HCT116 (cell line): ENCODE measurements at regions not wholly inside any gene's neighbourhood (a gene's known extent, or its start where the extent isn't known, plus 50 kb on each side); places are given as distances from the start of the nearest gene placed in this dataset.

Experiments
- ATAC-seq: fragments of 200-7000 bp; cut with Tn5 transposase; 2 replicates; pipeline ENCODE4 v1.9.1; 2020; ENCODE audit warnings: mild to moderate bottlenecking, moderate library complexity
- BruUV-seq: library from RNA; stranded (reverse); fragments of 400-500 nt; replicated peaks from 2 replicates; lab custom pipeline; 2021; lab: Mats Ljungman, UMichigan
- CTCF ChIA-PET: fragments of 300-600 bp; sonication (Branson Sonifier 250); formaldehyde crosslinking; loops from one replicate; lab custom pipeline; 2021; ENCODE audit warnings: antibody characterized with exemption; lab: Charles Lee
- POLR2A ChIA-PET: fragments of 300-600, 350-600 bp; sonication (Branson Sonifier 250); formaldehyde crosslinking; loops from one replicate; lab custom pipeline; 2021; ENCODE audit warnings: antibody characterized with exemption; lab: Charles Lee
- RAD21 ChIA-PET, 2 experiments: fragments of 300-600 bp; sonication (Branson Sonifier 250); formaldehyde crosslinking; loops; one replicate each; lab custom pipeline; 2023; ENCODE audit warnings: low total read pairs in 2 of 2; ENCODE audit not compliant: uncharacterized antibody in 2 of 2, unreplicated experiment in 2 of 2, low non-redundant PET in 1 of 2; lab: Charles Lee
- DNase-seq: peaks from one replicate; pipeline ENCODE4 v3.0.0-alpha.2; 2010; ENCODE audit warnings: low read depth, low spot score
- H2AFZ ChIP-seq: fragments of 200-600 bp; shearing (Covaris generic), sonication (generic); 2 replicates; pipeline ENCODE4 v1.6.1; 2017; ENCODE audit warnings: low read depth, mixed run types, mixed read lengths, antibody characterized with exemption, low read length; ENCODE audit not compliant: poor library complexity, severe bottlenecking
- H3K27ac ChIP-seq: 2 replicates; pipeline ENCODE4 v1.5.1; 2012; ENCODE audit warnings: low read depth, low read length
- H3K27me3 ChIP-seq: fragments of 200-600 bp; sonication (generic); 2 replicates; pipeline ENCODE4 v1.6.1; 2016; ENCODE audit warnings: mixed run types, low read length, mixed read lengths; ENCODE audit not compliant: insufficient read depth
- H3K36me3 ChIP-seq, 2 experiments: fragments of 200-500 bp in 1 of 2; fragments of 200-600 bp in 1 of 2; sonication (Bioruptor generic) in 1 of 2; sonication (generic) in 1 of 2; 2 replicates each; pipeline versions ENCODE4 v1.5.1 to v1.6.1; 2014 to 2016; ENCODE audit warnings: low read length in 2 of 2, inconsistent platforms in 1 of 2, mixed read lengths in 1 of 2, mixed run types in 1 of 2; ENCODE audit not compliant: insufficient read depth in 2 of 2, control insufficient read depth in 1 of 2
- H3K4me1 ChIP-seq, 2 experiments: fragments of 200-600 bp in 1 of 2; sonication (generic) in 1 of 2; 2 replicates each; pipeline versions ENCODE4 v1.5.1 to v1.6.1; 2012 to 2017; ENCODE audit warnings: low read length in 2 of 2, inconsistent platforms in 1 of 2, mild to moderate bottlenecking in 1 of 2, mixed read lengths in 1 of 2, mixed run types in 1 of 2, moderate library complexity in 1 of 2; ENCODE audit not compliant: insufficient read depth in 2 of 2, control insufficient read depth in 1 of 2
- H3K4me2 ChIP-seq: fragments of 200-600 bp; sonication (generic); 2 replicates; pipeline ENCODE4 v1.6.1; 2017; ENCODE audit warnings: mixed run types, low read length, mixed read lengths
- H3K4me3 ChIP-seq, 2 experiments: fragments of 200-600 bp in 1 of 2; sonication (generic) in 1 of 2; replicated peaks in 1 of 2; 2 replicates each; pipeline ENCODE4 v1.5.1; 2011 to 2016; ENCODE audit warnings: low read length in 2 of 2, control low read depth in 1 of 2, low read depth in 1 of 2, mild to moderate bottlenecking in 1 of 2, mixed read lengths in 1 of 2, mixed run types in 1 of 2
- H3K79me2 ChIP-seq: fragments of 200-600 bp; sonication (generic); 2 replicates; pipeline ENCODE4 v1.6.1; 2017; ENCODE audit warnings: mild to moderate bottlenecking, mixed run types, low read length, moderate library complexity, mixed read lengths; ENCODE audit not compliant: insufficient read depth
- H3K9ac ChIP-seq: fragments of 200-600 bp; sonication (generic); 2 replicates; pipeline ENCODE4 v1.6.1; 2016; ENCODE audit warnings: low read length, mixed read lengths
- H3K9me2 ChIP-seq: fragments of 200-600 bp; sonication (generic), shearing (Covaris generic); 2 replicates; pipeline ENCODE4 v1.6.1; 2017; ENCODE audit warnings: mixed run types, mild to moderate bottlenecking, moderate library complexity; ENCODE audit not compliant: insufficient read depth
- H3K9me3 ChIP-seq, 2 experiments: fragments of 200-500 bp in 1 of 2; fragments of 200-600 bp in 1 of 2; sonication (Bioruptor generic) in 1 of 2; sonication (generic) in 1 of 2; 2 replicates each; pipeline ENCODE4 v1.6.1; 2014 to 2017; ENCODE audit warnings: low read length in 2 of 2, mixed read lengths in 2 of 2, inconsistent platforms in 1 of 2, low read depth in 1 of 2, mild to moderate bottlenecking in 1 of 2, mixed run types in 1 of 2, moderate library complexity in 1 of 2; ENCODE audit not compliant: control insufficient read depth in 1 of 2, insufficient read depth in 1 of 2
- H4K20me1 ChIP-seq: fragments of 200-600 bp; sonication (generic), shearing (Covaris generic); 2 replicates; pipeline ENCODE4 v1.6.1; 2017; ENCODE audit warnings: mixed run types, mild to moderate bottlenecking, moderate library complexity; ENCODE audit not compliant: insufficient read depth
- EGR1 ChIP-seq: IDR thresholded peaks from 2 replicates; pipeline ENCODE4 v1.6.1; 2012; ENCODE audit warnings: low read depth
- EZH2phosphoT487 ChIP-seq: fragments of 200-600 bp; IDR thresholded peaks from 2 replicates; pipeline ENCODE4 v1.6.1; 2018; ENCODE audit warnings: antibody characterized with exemption, borderline replicate concordance
- JUND ChIP-seq: IDR thresholded peaks from 2 replicates; pipeline ENCODE4 v1.6.1; 2012
- POLR2A ChIP-seq: IDR thresholded peaks from 2 replicates; pipeline ENCODE4 v1.7.0; 2011; ENCODE audit warnings: borderline replicate concordance; ENCODE audit not compliant: insufficient read depth, insufficient read length; ENCODE audit errors: extremely low read depth
- SIN3A ChIP-seq: IDR thresholded peaks from 2 replicates; pipeline ENCODE4 v1.6.1; 2012; ENCODE audit warnings: low read depth
- TCF7L2 ChIP-seq: IDR thresholded peaks from 2 replicates; pipeline ENCODE4 v1.7.0; 2011; ENCODE audit warnings: borderline replicate concordance, inconsistent platforms; ENCODE audit not compliant: insufficient read depth, insufficient read length; ENCODE audit errors: extremely low read depth
- ZFX ChIP-seq: fragments of 450-650 bp; IDR thresholded peaks from 2 replicates; pipeline ENCODE4 v1.6.1; 2017
- intact Hi-C: fragments of 100-400 bp; cut with micrococcal nuclease; formaldehyde crosslinking; loops from 2 replicates; pipeline ENCODE4 v1.10.0; 2022
- TF ChIP-seq, protein P1 (sequence below): IDR thresholded peaks from 2 replicates; pipeline ENCODE4 v1.6.1; 2011; ENCODE audit warnings: mild to moderate bottlenecking, low read length, moderate library complexity; ENCODE audit not compliant: insufficient replicate concordance; ENCODE audit errors: extremely low read depth

DNA sequence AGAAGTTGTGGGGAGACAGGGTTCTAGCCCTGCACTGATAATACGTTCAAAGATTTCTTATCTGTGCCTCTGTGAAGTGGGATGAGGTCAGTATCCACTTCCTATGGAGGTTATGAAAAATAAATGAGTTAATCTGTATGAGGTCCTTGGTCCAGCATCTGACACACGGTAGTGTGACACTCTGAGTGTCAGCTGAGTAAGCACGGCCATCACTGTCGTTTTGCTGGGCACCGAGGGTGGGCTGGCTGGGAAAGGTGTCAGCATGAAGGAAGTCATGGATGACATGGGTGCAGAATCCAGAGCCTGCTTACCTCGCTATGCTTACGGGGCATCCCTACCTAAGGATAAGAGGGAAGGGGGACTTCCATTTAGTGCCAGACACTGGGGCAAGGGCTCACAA, 150.3 kb downstream of the INHBB start:
- no peaks in the 10 kb centered on the region for H3K36me3 ChIP-seq

GRCh38 chr2:120496759-120497158, 150.8 kb downstream of the INHBB start:
- Histone ChIP-seq H3K9me2 (no peaks in the 10 kb centered on the region), H3K27ac (no peak overlapping the region), H3K9me3 (no peaks in the 10 kb centered on the region), H3K36me3 (no peaks in the 10 kb centered on the region), H4K20me1 (no peaks in the 10 kb centered on the region)
- DNase-seq, result no peak
- POLR2A ChIA-PET, result no interaction called here
- intact Hi-C loops, result no loop called here
- no TSS peak for BruUV-seq
- TF ChIP-seq JUND, result no peak
- no peak for TF ChIP-seq EGR1
- TF ChIP-seq TCF7L2, result no peak
- TF ChIP-seq SIN3A, result no peak
- TF ChIP-seq EZH2phosphoT487, result no peak
- TF ChIP-seq, all 23 proteins: peak for 0
- CTCF ChIA-PET, result no interaction called here
- no peaks in the 10 kb centered on the region; a peak in 1 of 4 replicates for H3K4me1 ChIP-seq
- H3K4me3 ChIP-seq, result no peak overlapping the region
- ATAC-seq, result no peak
- no peaks in the 10 kb centered on the region for H3K79me2 ChIP-seq
- H2AFZ ChIP-seq, result no peak overlapping the region
- no peak overlapping the region for H3K4me2 ChIP-seq
- H3K9ac ChIP-seq, result no peak overlapping the region
- H3K27me3 ChIP-seq, result no peaks in the 10 kb centered on the region
- RAD21 ChIA-PET, result no interaction called here

More for the DNA sequence above, 150.3 kb downstream of the INHBB start:
- Histone ChIP-seq H3K4me3 (no peak overlapping the region), H3K79me2 (no peaks in the 10 kb centered on the region), H3K9ac (no peak overlapping the region), H3K4me2 (no peak overlapping the region), H3K27ac (no peak overlapping the region), H2AFZ (no peak overlapping the region), H3K4me1 (no peaks in the 10 kb centered on the region; a peak in 1 of 4 replicates), H3K27me3 (0 out of 2 replicates have a peak, but pooled peaks cover 3% of the 10 kb centered on the region), H3K9me3 (no peaks in the 10 kb centered on the region), H4K20me1 (no peaks in the 10 kb centered on the region), H3K9me2 (no peaks in the 10 kb centered on the region)
- ChIA-PET RAD21 (no interaction called here), POLR2A (no interaction called here), CTCF (no interaction called here)
- intact Hi-C loops, result no loop called here
- no TSS peak for BruUV-seq
- TF ChIP-seq EGR1, result no peak
- TF ChIP-seq, protein P1, sequence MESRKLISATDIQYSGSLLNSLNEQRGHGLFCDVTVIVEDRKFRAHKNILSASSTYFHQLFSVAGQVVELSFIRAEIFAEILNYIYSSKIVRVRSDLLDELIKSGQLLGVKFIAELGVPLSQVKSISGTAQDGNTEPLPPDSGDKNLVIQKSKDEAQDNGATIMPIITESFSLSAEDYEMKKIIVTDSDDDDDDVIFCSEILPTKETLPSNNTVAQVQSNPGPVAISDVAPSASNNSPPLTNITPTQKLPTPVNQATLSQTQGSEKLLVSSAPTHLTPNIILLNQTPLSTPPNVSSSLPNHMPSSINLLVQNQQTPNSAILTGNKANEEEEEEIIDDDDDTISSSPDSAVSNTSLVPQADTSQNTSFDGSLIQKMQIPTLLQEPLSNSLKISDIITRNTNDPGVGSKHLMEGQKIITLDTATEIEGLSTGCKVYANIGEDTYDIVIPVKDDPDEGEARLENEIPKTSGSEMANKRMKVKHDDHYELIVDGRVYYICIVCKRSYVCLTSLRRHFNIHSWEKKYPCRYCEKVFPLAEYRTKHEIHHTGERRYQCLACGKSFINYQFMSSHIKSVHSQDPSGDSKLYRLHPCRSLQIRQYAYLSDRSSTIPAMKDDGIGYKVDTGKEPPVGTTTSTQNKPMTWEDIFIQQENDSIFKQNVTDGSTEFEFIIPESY, result no peak
- TF ChIP-seq TCF7L2, result no peak
- TF ChIP-seq ZFX, result no peak
- no peak for TF ChIP-seq POLR2A
- DNase-seq (no peak), ATAC-seq (no peak)
